Stomach (tissue), 8 donors: ENCODE measurements at regions not wholly inside any gene's neighbourhood (a gene's known extent, or its start where the extent isn't known, plus 50 kb on each side); places are given as distances from the start of the nearest gene placed in this dataset.

ENCODE experiments used
- DNase-seq, 2 donors: peaks; one replicate each; pipeline versions ENCODE4 v3.0.0 to v3.0.0-alpha.2; 2013 to 2019
- H3K27ac ChIP-seq, 5 donors: fragments of 200-600 bp in 4 of 5; sonication (generic) in 4 of 5; one replicate each; pipeline ENCODE4 v1.5.1; 2013 to 2019; ENCODE audit warnings: mild to moderate bottlenecking in 1 of 5, moderate library complexity in 1 of 5
- H3K27me3 ChIP-seq, 3 donors: fragments of 200-600 bp; sonication (generic); one replicate each; pipeline ENCODE4 v1.5.1; 2017 to 2019; ENCODE audit warnings: mixed run types in 1 of 3
- H3K36me3 ChIP-seq, 4 donors: fragments of 200-600 bp; sonication (generic); 1 replicate in 3 of 4; 2 replicates in 1 of 4; pipeline ENCODE4 v1.5.1; 2016 to 2019
- H3K4me1 ChIP-seq, 4 donors: fragments of 200-600 bp; sonication (generic); one replicate each; pipeline ENCODE4 v1.5.1; 2016 to 2019
- H3K4me3 ChIP-seq, 4 donors: fragments of 200-600 bp; sonication (generic) in 3 of 4; one replicate each; pipeline ENCODE4 v1.5.1; 2016 to 2019; ENCODE audit warnings: mild to moderate bottlenecking in 1 of 4
- H3K9me3 ChIP-seq, 4 donors: fragments of 200-600 bp; sonication (generic); one replicate each; pipeline ENCODE4 v1.5.1; 2016 to 2019
- EP300 ChIP-seq: sonication (generic); formaldehyde crosslinking; IDR thresholded peaks from one replicate; pipeline ENCODE4 v1.6.1; 2017; ENCODE audit warnings: antibody characterized with exemption
- POLR2A ChIP-seq, 4 donors: fragments of 450-650 bp; IDR thresholded peaks; one replicate each; pipeline ENCODE4 v1.6.1; 2016; ENCODE audit warnings: antibody characterized with exemption in 4 of 4, control low read depth in 2 of 4, mild to moderate bottlenecking in 1 of 4, moderate library complexity in 1 of 4
- POLR2AphosphoS5 ChIP-seq, 3 donors: sonication (generic); formaldehyde crosslinking; IDR thresholded peaks; one replicate each; pipeline ENCODE4 v1.6.1; 2016; ENCODE audit warnings: antibody characterized with exemption in 3 of 3
- WGBS, 5 donors: extraction: QIAGEN DNeasy Blood & Tissue Kit in 3 of 5; methylation state at CpG; one replicate each; pipeline versions ENCODE4 v1.1.5 to v1.1.7; 2013 to 2018; 5-methylcytosine and 5-hydroxymethylcytosine counted together
- intact Hi-C: fragments of 100-400 bp; cut with DNase I; formaldehyde crosslinking; loops from one replicate; pipeline ENCODE4 v1.15.1; 2023; ENCODE audit warnings: low total_unique reads
- TF ChIP-seq, protein P1 (sequence below), 7 experiments: fragments of 450-650 bp in 4 of 7; fragments of 200-600 bp in 3 of 7; sonication (generic) in 3 of 7; IDR thresholded peaks; one replicate each; pipeline ENCODE4 v1.5.1; 2016 to 2019; ENCODE audit warnings: antibody characterized with exemption in 7 of 7, control low read depth in 2 of 7, mild to moderate bottlenecking in 1 of 7
- donor health status: healthy with polysubstance abuse.
- donor health status: Bipolar disorder and iron deficiency.
- donor health status: healthy.

DNA sequence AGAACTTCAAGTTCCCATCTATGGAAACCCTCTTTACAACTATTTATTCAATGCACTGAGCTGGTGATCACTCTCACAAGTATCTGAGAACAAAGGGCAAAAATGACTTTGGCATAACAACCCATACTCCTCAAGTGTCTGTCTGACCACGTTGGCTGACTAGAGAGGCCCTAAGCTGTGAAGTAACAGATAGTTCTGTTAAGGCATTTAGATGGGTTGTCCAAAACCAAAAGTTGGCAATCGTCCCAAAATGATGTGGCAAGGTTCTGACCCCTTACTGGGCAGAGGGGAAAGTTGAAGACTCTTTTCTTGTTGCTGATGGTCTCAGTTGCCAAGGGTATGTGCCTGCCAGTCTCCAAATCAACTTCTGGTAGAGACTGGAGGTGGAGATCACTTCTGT is 524.8 kb downstream of the PPARGC1A start:
- H3K4me1 ChIP-seq, result peaks cover 0 to 4% (median 0%) of the 10 kb centered on the region in 4 donors
- H3K27ac ChIP-seq, result no peak overlapping the region
- DNase-seq, result no peak
- H3K9me3 ChIP-seq, result no peaks in the 10 kb centered on the region
- intact Hi-C loops, result no loop called here
- no peak overlapping the region for H3K4me3 ChIP-seq
- H3K36me3 ChIP-seq, result no peaks in the 10 kb centered on the region
- 31 to 60% (median 43%) methylated on average over 2 of the region's 2 CpGs for WGBS, 5 donors
- TF ChIP-seq POLR2A (IDR thresholded peaks at IDR 0.05) (no peak), POLR2AphosphoS5 (IDR thresholded peaks at IDR 0.05) (no peak)
- TF ChIP-seq, protein P1, sequence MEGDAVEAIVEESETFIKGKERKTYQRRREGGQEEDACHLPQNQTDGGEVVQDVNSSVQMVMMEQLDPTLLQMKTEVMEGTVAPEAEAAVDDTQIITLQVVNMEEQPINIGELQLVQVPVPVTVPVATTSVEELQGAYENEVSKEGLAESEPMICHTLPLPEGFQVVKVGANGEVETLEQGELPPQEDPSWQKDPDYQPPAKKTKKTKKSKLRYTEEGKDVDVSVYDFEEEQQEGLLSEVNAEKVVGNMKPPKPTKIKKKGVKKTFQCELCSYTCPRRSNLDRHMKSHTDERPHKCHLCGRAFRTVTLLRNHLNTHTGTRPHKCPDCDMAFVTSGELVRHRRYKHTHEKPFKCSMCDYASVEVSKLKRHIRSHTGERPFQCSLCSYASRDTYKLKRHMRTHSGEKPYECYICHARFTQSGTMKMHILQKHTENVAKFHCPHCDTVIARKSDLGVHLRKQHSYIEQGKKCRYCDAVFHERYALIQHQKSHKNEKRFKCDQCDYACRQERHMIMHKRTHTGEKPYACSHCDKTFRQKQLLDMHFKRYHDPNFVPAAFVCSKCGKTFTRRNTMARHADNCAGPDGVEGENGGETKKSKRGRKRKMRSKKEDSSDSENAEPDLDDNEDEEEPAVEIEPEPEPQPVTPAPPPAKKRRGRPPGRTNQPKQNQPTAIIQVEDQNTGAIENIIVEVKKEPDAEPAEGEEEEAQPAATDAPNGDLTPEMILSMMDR (IDR thresholded peaks at IDR 0.05), result no peak
- H3K27me3 ChIP-seq, result no peaks in the 10 kb centered on the region

DNA sequence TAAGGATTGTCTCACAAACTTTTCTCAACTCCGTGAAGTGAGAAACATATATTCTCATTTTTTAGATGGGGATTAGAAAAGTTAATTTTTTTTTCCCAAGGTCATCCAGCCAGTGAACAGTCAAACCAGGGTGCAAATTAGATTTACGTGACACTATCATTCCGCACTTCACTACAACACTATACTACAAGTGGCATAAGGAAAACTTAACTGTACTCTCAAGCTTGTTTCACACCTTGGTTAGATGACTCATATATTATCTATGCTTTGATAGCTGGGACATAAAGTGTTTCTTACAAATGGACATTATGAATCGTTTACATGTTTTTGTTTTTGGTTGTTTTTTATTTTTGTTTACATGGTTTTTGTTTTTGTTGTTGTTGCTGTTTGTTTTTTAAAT is 525.7 kb downstream of the PPARGC1A start:
- no peak for DNase-seq
- Histone ChIP-seq H3K4me3 (no peak overlapping the region), H3K27ac (no peak overlapping the region), H3K4me1 (peaks cover 0 to 4% (median 0%) of the 10 kb centered on the region in 4 donors), H3K9me3 (no peaks in the 10 kb centered on the region), H3K27me3 (no peaks in the 10 kb centered on the region), H3K36me3 (no peaks in the 10 kb centered on the region)
- no peak for TF ChIP-seq POLR2AphosphoS5 (IDR thresholded peaks at IDR 0.05)
- TF ChIP-seq, protein P1 (IDR thresholded peaks at IDR 0.05), result no peak
- no peak for TF ChIP-seq POLR2A (IDR thresholded peaks at IDR 0.05)
- TF ChIP-seq EP300, result no peak
- intact Hi-C loops, result no loop called here
- WGBS, 5 donors, result 89 to 91% (median 90%) methylated on average over 4 of the region's 4 CpGs

DNA sequence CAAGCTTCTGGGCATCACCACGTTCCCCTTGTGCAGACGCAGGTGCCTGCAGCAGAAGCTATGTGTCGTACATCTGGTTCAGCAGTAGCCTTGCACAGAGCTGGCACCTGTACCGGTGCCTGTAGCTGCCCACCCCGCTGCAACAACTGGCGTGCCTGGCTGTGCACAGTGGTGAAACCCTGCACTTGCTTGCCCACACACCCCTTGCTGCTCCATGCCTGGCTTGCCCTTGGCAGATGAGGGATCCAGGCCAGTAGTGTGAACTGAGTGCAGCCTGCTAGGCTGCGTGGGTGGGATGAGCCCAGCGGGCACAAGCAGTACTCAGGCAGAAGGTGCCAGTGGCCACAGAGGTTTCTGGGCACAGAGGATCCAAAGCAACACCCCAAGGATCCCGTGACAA is 528.4 kb downstream of the PPARGC1A start:
- TF ChIP-seq EP300 (no peak), POLR2A (IDR thresholded peaks at IDR 0.05) (no peak), POLR2AphosphoS5 (IDR thresholded peaks at IDR 0.05) (no peak)
- TF ChIP-seq, protein P1 (IDR thresholded peaks at IDR 0.05), result no peak
- intact Hi-C loops, result no loop called here
- Histone ChIP-seq H3K27ac (no peak overlapping the region), H3K4me1 (no peaks in the 10 kb centered on the region), H3K27me3 (no peaks in the 10 kb centered on the region), H3K9me3 (no peaks in the 10 kb centered on the region), H3K36me3 (no peaks in the 10 kb centered on the region), H3K4me3 (no peak overlapping the region)
- 83 to 93% (median 93%) methylated on average over 8 to 9 of the region's 9 CpGs for WGBS, 5 donors
- DNase-seq, result no peak

DNA sequence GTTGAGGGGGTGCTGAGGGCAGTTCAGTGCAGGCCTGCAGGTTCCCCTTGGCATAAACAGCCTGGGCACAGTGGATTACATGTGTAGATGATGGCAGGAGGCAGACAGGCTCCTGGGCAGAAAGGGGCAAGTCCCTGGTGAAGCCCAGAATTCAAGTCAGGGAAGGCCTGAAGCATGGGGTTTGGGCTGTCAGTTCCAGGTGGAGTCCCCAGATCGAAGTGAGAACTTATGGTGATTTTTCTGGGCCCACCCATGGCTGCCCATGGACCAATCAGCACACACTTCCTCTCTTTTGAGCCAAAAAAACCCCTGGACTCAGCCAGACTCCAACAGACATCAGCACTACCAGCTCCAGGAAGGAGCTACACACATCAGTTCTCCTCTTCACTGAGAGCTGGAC is 529.1 kb downstream of the PPARGC1A start:
- H3K4me1 ChIP-seq, result no peaks in the 10 kb centered on the region
- H3K36me3 ChIP-seq, result no peaks in the 10 kb centered on the region
- no peak overlapping the region for H3K27ac ChIP-seq
- H3K9me3 ChIP-seq, result no peaks in the 10 kb centered on the region
- intact Hi-C loops, result no loop called here
- DNase-seq, result no peak
- TF ChIP-seq, protein P1 (IDR thresholded peaks at IDR 0.05), result no peak
- no peak for TF ChIP-seq POLR2AphosphoS5 (IDR thresholded peaks at IDR 0.05)
- no peak for TF ChIP-seq POLR2A (IDR thresholded peaks at IDR 0.05)
- TF ChIP-seq EP300, result no peak
- 50 to 86% (median 68%) methylated on average over 1 of the region's 1 CpG for WGBS, 5 donors
- H3K27me3 ChIP-seq, result no peaks in the 10 kb centered on the region
- no peak overlapping the region for H3K4me3 ChIP-seq
